ENCODE measurements at regions not wholly inside any gene's neighbourhood (a gene's known extent, or its start where the extent isn't known, plus 50 kb on each side); places are given as distances from the start of the nearest gene placed in this dataset.

DNA sequence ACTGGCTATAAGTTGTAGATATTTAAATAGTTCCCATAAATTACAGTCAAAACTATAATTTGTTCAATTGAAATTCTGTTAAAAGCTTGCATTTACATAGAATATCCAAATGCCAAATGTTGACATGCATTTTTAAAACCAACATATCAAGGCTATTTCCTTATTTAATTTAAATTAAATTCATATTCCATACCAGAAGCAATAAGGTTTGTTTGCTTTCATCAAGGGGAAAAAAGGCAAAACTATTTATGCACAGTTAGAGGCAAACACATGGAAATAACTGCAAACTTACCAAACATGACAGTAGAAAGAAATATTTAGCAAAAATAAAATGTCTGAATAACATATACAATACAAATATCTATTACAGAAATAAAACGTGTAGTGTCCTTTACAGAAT is 1581.2 kb upstream of the TENM4 start:
- FAIRE-seq = no peak

More for the DNA sequence above, 1581.2 kb upstream of the TENM4 start:
- Histone ChIP-seq H3K27me3 (replicated peaks in 1 of 4; ENCODE audit: control insufficient read depth in 3 of 4, extremely low read depth in 1 of 4, insufficient read depth in 3 of 4, low read length in 3 of 4) (no peaks in the 10 kb centered on the region), H2AFZ (ENCODE audit: low read length) (no peak overlapping the region), H3K56ac (replicated peaks; ENCODE audit: insufficient read length, low read depth, low read length) (no peak overlapping the region), H3K27ac (ENCODE audit: low read depth, low read length) (no peak overlapping the region), H3K4me2 (ENCODE audit: insufficient read depth in 1 of 2, low read depth in 2 of 2, low read length in 2 of 2) (no peak overlapping the region), H3K9me3 (ENCODE audit: insufficient read depth in 2 of 2, low read depth in 1 of 2, low read length in 1 of 2) (no peaks in the 10 kb centered on the region), H2BK12ac (ENCODE audit: low read depth, low read length) (no peak overlapping the region), H4K91ac (replicated peaks; ENCODE audit: insufficient read length, low read length) (no peak overlapping the region), H2AK5ac (ENCODE audit: low read depth, low read length) (no peak overlapping the region), H3K23me2 (ENCODE audit: low read depth, low read length) (no peaks in the 10 kb centered on the region), H3K4ac (replicated peaks; ENCODE audit: insufficient read length, low read depth, low read length) (no peak overlapping the region), H3K79me2 (ENCODE audit: control insufficient read depth in 1 of 2, insufficient read depth in 2 of 2, low read length in 2 of 2) (no peaks in the 10 kb centered on the region), H3K36me3 (ENCODE audit: control insufficient read depth in 2 of 4, insufficient read depth in 4 of 4, low read length in 3 of 4) (no peaks in the 10 kb centered on the region), H4K8ac (ENCODE audit: extremely low read depth, insufficient read depth, low read length) (no peak overlapping the region), H3K14ac (ENCODE audit: insufficient read length) (no peak overlapping the region), H3K4me1 (replicated peaks in 1 of 4; ENCODE audit: control insufficient read depth in 3 of 4, insufficient read depth in 4 of 4, low read length in 3 of 4) (no peaks in the 10 kb centered on the region), H4K5ac (ENCODE audit: insufficient read length, low read depth, low read length) (no peak overlapping the region), H2BK20ac (ENCODE audit: low read length) (no peak overlapping the region), H3K4me3 (ENCODE audit: extremely low read depth in 1 of 4, insufficient read depth in 2 of 4, low read depth in 3 of 4, low read length in 4 of 4) (no peak overlapping the region), H4K20me1 (replicated peaks in 1 of 2; ENCODE audit: control insufficient read depth in 1 of 2, insufficient read depth in 2 of 2, low read length in 2 of 2) (no peaks in the 10 kb centered on the region), H3K9ac (replicated peaks in 1 of 4; ENCODE audit: extremely low read depth in 1 of 4, low read depth in 3 of 4, low read length in 3 of 4) (no peak overlapping the region), H2BK120ac (replicated peaks; ENCODE audit: low read depth, low read length) (no peak overlapping the region), H3K18ac (ENCODE audit: extremely low read depth, low read length) (no peak overlapping the region), H3K23ac (ENCODE audit: insufficient read length) (no peak overlapping the region), H2BK5ac (ENCODE audit: low read depth, low read length) (no peak overlapping the region), H3K79me1 (ENCODE audit: low read depth, low read length) (no peaks in the 10 kb centered on the region), H2BK15ac (ENCODE audit: low read length) (no peak overlapping the region)
- DNase-seq (ENCODE audit: low read depth in 1 of 2, low spot score in 2 of 2) = no peak
- ChIA-PET POLR2A (ENCODE audit: partially characterized antibody) (no interaction called here), CTCF (ENCODE audit: partially characterized antibody) (no interaction called here)
- TF ChIP-seq CTBP2 (IDR thresholded peaks at IDR 0.05; ENCODE audit: borderline replicate concordance, insufficient read depth, insufficient read length, low read length) (no peak), SP4 (IDR thresholded peaks at IDR 0.05; ENCODE audit: low read length) (no peak), EP300 (IDR thresholded peaks at IDR 0.05; ENCODE audit: borderline replicate concordance in 1 of 2, low read depth in 2 of 2, low read length in 2 of 2) (no peak), CBX5 (IDR thresholded peaks at IDR 0.05; ENCODE audit: low read depth, low read length) (no peak), TAF7 (optimal IDR thresholded peaks at IDR 0.05; ENCODE audit: borderline replicate concordance, low read depth, low read length) (no peak)
- 77% methylated on average over 1 of the region's 1 CpG; no CpG with 5 or more reads in 1 of the 2 experiments for WGBS, 2 experiments (ENCODE audit: extremely low coverage in 1 of 2, insufficient coverage in 1 of 2, insufficient read length in 1 of 2, insufficient replicate concordance in 2 of 2, low coverage in 1 of 2, low lambda C conversion rate in 2 of 2, missing lambda C conversion rate in 1 of 2)

Measured in H1 (cell line).